ENCODE measurements at regions not wholly inside any gene's neighbourhood (a gene's known extent, or its start where the extent isn't known, plus 50 kb on each side); places are given as distances from the start of the nearest gene placed in this dataset.

DNA sequence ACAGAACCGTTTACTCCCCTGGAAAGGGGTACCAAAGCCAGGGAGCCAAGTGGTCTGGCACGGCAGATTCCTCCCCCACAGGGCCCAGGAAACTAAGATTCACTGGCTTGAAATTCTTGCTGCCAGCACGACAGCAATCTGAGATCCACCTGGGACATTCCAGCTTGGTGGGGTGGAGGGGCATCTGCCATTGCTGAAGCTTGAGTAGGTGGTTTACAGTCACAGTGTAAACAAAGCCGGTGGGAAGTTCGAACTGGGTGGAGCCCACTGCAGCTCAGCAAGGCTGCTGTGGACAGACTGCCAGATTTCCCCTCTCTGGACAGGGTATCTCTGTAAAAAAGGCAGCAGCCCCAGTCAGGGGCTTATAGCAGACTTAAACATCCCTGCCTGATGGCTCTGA, 901.7 kb upstream of the LRRTM1 start:
- TF ChIP-seq CTCF (IDR thresholded peaks at IDR 0.05; ENCODE audit: low read depth, low read length), result no peak
- H3K9me3 ChIP-seq, result no peaks in the 10 kb centered on the region
- H3K4me1 ChIP-seq, result no peaks in the 10 kb centered on the region
- DNase-seq, result no peak
- H3K27me3 ChIP-seq, result no peaks in the 10 kb centered on the region
- no peak overlapping the region for H3K4me3 ChIP-seq (ENCODE audit: low read depth, low read length)
- no peaks in the 10 kb centered on the region for H3K36me3 ChIP-seq

DNA sequence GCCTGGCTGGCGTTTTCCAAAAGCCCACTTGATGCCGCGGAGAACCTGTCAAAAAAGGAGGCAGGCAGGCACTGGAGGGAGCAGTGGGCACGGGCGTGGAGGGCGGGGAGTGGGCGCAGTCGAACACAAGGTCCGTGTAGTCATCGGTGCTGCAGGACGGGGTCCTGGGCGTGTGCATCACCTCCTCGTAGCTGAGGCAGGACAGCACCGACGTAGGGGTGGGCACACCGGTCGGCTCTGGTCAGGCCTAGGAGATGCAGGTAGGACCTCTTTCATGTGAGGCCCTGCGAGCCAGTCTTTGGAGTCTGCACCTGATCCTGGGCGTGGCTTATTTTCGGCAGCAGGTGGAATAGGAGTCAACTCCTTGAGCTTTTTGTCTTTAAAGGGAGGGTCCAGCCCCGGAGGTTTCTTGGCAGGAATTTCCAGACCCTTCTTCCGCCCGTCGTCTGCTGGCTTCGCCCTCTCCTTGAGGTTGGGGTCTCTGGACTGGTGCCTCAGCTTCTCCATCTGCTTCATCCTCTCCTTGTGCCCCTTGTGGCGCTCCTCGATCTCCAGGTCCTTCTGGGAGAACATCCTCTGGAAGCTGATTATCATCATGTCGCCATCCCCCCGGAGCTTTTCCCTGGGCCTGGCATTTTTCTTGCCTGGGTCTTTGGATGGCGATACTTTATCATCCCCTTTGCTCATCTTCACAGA, 892.5 kb upstream of the LRRTM1 start:
- H3K4me3 ChIP-seq (ENCODE audit: low read depth, low read length), result no peak overlapping the region
- H3K4me1 ChIP-seq, result no peaks in the 10 kb centered on the region
- no peaks in the 10 kb centered on the region for H3K27me3 ChIP-seq
- H3K9me3 ChIP-seq, result no peaks in the 10 kb centered on the region
- TF ChIP-seq CTCF (IDR thresholded peaks at IDR 0.05; ENCODE audit: low read depth, low read length), result no peak
- no peak for DNase-seq
- H3K36me3 ChIP-seq, result no peaks in the 10 kb centered on the region

DNA sequence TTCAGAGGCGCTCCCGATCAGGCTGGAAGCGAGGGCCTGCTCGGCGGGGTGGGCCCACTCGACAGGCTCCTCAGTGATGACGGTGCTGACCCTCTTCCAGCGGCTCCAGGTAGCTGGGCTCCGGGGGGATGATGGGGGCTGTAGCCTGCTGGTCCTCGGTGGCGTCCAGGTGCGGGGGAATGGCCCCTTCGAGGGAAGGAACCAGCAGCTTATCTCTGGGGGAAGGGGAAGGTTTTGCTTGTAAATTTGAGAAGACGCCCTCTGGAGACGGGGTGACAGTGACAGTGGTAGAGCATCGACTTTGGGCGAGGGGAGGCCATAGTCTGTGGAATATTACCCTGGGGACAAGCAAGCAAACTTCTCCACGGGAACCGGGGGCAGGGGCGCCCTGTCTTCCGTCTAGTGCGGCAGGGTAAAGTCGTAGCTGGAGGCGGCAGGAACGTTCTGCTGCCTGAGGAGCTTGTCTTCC, 891.9 kb upstream of the LRRTM1 start:
- no peaks in the 10 kb centered on the region for H3K9me3 ChIP-seq
- TF ChIP-seq CTCF (IDR thresholded peaks at IDR 0.05; ENCODE audit: low read depth, low read length), result no peak

DNA sequence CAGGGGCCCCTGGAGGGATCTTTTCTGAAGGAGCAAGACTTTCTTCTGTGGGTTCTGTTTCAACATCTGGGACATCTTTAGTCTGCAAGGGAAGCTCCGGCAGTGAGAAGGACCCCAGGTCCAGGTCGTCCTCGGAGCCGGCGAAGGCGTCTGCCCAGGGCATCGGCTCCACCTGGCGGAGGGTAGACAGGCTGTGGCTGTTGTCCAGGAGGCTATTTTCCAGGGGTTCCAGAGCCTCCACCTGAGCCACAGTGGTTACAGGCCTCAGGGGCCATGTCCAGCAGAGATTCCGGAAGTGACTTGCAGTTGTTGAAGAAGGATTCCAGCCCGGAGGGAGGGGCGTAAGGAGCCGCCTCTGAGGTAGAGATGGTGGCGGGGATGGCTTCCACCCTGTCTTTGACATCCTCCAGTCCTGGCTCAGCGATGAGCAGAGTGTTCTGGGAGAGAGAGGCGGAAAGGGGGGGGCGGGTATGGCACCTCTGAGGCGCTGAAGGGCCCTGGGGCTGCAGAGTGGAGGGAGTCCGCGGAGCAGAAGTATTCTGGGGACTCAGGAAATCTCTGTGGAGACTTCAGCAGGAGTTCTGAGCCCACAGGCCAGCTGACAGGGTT, 891.3 kb upstream of the LRRTM1 start:
- no peak for TF ChIP-seq CTCF (IDR thresholded peaks at IDR 0.05; ENCODE audit: low read depth, low read length)
- H3K27me3 ChIP-seq, result no peaks in the 10 kb centered on the region
- H3K4me1 ChIP-seq, result no peaks in the 10 kb centered on the region
- no peak overlapping the region for H3K4me3 ChIP-seq (ENCODE audit: low read depth, low read length)
- no peaks in the 10 kb centered on the region for H3K9me3 ChIP-seq
- DNase-seq, result no peak
- no peaks in the 10 kb centered on the region for H3K36me3 ChIP-seq

More for the DNA sequence above, 891.9 kb upstream of the LRRTM1 start:
- Histone ChIP-seq H3K4me3 (ENCODE audit: low read depth, low read length) (no peak overlapping the region), H3K27me3 (no peaks in the 10 kb centered on the region), H3K4me1 (no peaks in the 10 kb centered on the region), H3K36me3 (no peaks in the 10 kb centered on the region)
- no peak for DNase-seq

DNA sequence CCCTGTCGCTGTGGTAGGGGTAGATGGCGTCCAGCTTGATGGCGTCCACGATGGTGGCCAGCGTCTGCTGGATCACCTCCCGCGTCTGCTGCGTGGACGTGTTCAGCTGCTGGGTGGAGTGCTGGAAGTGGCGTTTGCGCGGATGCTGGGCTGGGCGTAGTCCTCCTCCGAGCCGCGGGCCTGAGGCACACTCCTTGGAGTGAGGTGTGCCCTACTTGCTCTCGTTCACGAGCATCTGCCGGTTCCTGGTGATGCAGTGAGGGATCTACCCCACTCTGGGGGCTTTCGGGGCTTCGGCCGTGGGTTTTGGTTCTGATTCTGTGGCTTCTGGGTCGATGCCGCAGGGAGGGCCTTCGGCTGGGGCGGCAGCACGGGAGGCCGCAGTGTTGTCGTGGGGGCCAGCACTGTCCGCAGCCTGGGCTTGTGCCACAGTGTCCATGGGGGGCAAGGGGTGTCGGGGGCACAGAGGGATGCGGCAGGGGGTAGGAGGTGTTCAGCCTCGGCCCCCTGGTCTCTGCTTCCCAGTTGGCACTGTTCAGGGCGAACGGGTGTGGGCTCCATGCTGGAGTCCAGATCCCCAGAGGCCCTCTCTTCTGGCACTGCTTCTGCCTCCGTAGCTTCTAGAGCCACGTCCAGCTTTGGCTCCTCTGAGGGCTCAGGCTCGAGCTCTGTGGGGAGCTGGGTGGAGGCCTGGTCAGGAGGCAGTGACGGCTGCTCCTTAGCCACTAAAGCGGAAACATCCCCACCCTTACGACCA, 890.6 kb upstream of the LRRTM1 start:
- Histone ChIP-seq H3K4me1 (no peaks in the 10 kb centered on the region), H3K9me3 (no peaks in the 10 kb centered on the region)
- no peak for TF ChIP-seq CTCF (IDR thresholded peaks at IDR 0.05; ENCODE audit: low read depth, low read length)

More for the DNA sequence above, 890.6 kb upstream of the LRRTM1 start:
- Histone ChIP-seq H3K4me3 (ENCODE audit: low read depth, low read length) (no peak overlapping the region), H3K36me3 (no peaks in the 10 kb centered on the region), H3K27me3 (no peaks in the 10 kb centered on the region)
- DNase-seq, result no peak
